Fibroblast of lung (primary cell): ENCODE measurements at regions not wholly inside any gene's neighbourhood (a gene's known extent, or its start where the extent isn't known, plus 50 kb on each side); places are given as distances from the start of the nearest gene placed in this dataset.

Experiments used
- EZH2 ChIP-seq: IDR thresholded peaks from 2 replicates; pipeline ENCODE4 v1.5.1; 2012; ENCODE audit warnings: low read length, control low read depth, mild to moderate bottlenecking; ENCODE audit errors: missing control alignments
- TF ChIP-seq, protein P1 (sequence below), 2 donors: IDR thresholded peaks in 1 of 2; conservative IDR thresholded peaks in 1 of 2; 1 replicate in 1 of 2; 2 replicates in 1 of 2; pipeline ENCODE4 v1.5.1; 2011 to 2012; ENCODE audit warnings: low read length in 2 of 2, control low read depth in 1 of 2, inconsistent platforms in 1 of 2, low read depth in 1 of 2, mild to moderate bottlenecking in 1 of 2

GRCh38 chr2:8107150-8107549, 574.7 kb upstream of the ID2 start:
- no peak for TF ChIP-seq EZH2
- TF ChIP-seq, protein P1, sequence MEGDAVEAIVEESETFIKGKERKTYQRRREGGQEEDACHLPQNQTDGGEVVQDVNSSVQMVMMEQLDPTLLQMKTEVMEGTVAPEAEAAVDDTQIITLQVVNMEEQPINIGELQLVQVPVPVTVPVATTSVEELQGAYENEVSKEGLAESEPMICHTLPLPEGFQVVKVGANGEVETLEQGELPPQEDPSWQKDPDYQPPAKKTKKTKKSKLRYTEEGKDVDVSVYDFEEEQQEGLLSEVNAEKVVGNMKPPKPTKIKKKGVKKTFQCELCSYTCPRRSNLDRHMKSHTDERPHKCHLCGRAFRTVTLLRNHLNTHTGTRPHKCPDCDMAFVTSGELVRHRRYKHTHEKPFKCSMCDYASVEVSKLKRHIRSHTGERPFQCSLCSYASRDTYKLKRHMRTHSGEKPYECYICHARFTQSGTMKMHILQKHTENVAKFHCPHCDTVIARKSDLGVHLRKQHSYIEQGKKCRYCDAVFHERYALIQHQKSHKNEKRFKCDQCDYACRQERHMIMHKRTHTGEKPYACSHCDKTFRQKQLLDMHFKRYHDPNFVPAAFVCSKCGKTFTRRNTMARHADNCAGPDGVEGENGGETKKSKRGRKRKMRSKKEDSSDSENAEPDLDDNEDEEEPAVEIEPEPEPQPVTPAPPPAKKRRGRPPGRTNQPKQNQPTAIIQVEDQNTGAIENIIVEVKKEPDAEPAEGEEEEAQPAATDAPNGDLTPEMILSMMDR (conservative IDR thresholded peaks at IDR 0.05 in 1 of 2, IDR thresholded peaks at IDR 0.05 in 1 of 2; ENCODE audit: low read depth in 1 of 2, low read length in 2 of 2) = no peak
